GM18907 (cell line): ENCODE measurements at regions not wholly inside any gene's neighbourhood (a gene's known extent, or its start where the extent isn't known, plus 50 kb on each side); places are given as distances from the start of the nearest gene placed in this dataset.

Experiments used
- ATAC-seq: cut with Tn5 transposase; IDR thresholded peaks from one replicate; pipeline ENCODE4 v1.9.1; 2021; ENCODE audit warnings: mild to moderate bottlenecking, moderate library complexity; ENCODE audit not compliant: unreplicated experiment

- ATAC-seq = no peak
Observed at GRCh38 chr7:24469118-24469517, 104.1 kb upstream of the PALS2 start.

- no peak for ATAC-seq
Observed at GRCh38 chr7:24472093-24472492, 101.2 kb upstream of the PALS2 start.

- ATAC-seq = no peak
Observed at GRCh38 chr7:24475166-24475961, 97.9 kb upstream of the PALS2 start.

- ATAC-seq = no peak
Observed at GRCh38 chr7:24476227-24476626, 97.0 kb upstream of the PALS2 start.

- ATAC-seq = no peak
Observed at GRCh38 chr7:24477398-24478136, 95.7 kb upstream of the PALS2 start.

- ATAC-seq = no peak
Observed at GRCh38 chr7:24478137-24478655, 95.1 kb upstream of the PALS2 start.

- no peak for ATAC-seq
Observed at GRCh38 chr7:24480501-24480900, 92.8 kb upstream of the PALS2 start.

- no peak for ATAC-seq
Observed at GRCh38 chr7:24483804-24484203, 89.4 kb upstream of the PALS2 start.

GRCh38 chr7:24492576-24492975 lies 80.7 kb upstream of the PALS2 start:
- no peak for ATAC-seq

GRCh38 chr7:24494832-24495231 lies 78.4 kb upstream of the PALS2 start:
- ATAC-seq = no peak

GRCh38 chr7:24496036-24496435 lies 77.2 kb upstream of the PALS2 start:
- ATAC-seq = no peak

- no peak for ATAC-seq
Observed at GRCh38 chr7:24498439-24498838, 74.8 kb upstream of the PALS2 start.

- ATAC-seq = no peak
Observed at GRCh38 chr7:24499871-24500270, 73.4 kb upstream of the PALS2 start.

- no peak for ATAC-seq
Observed at GRCh38 chr7:24500599-24500998, 72.7 kb upstream of the PALS2 start.

GRCh38 chr7:24501009-24501408 lies 72.2 kb upstream of the PALS2 start:
- no peak for ATAC-seq

GRCh38 chr7:24501443-24502134 lies 71.7 kb upstream of the PALS2 start:
- no peak for ATAC-seq

GRCh38 chr7:24502135-24502488 lies 71.1 kb upstream of the PALS2 start:
- no peak for ATAC-seq

- ATAC-seq = no peak
Observed at GRCh38 chr7:24503506-24503905, 69.7 kb upstream of the PALS2 start.

- no peak for ATAC-seq
Observed at GRCh38 chr7:24504040-24504439, 69.2 kb upstream of the PALS2 start.

- no peak for ATAC-seq
Observed at GRCh38 chr7:24504836-24505235, 68.4 kb upstream of the PALS2 start.

GRCh38 chr7:24505968-24506367 lies 67.3 kb upstream of the PALS2 start:
- no peak for ATAC-seq

- ATAC-seq = no peak
Observed at GRCh38 chr7:24508316-24508715, 64.9 kb upstream of the PALS2 start.
